ENCODE measurements at regions not wholly inside any gene's neighbourhood (a gene's known extent, or its start where the extent isn't known, plus 50 kb on each side); places are given as distances from the start of the nearest gene placed in this dataset.

GRCh38 chr7:25923741-25924460, 228.1 kb upstream of the NFE2L3 start:
- TF ChIP-seq, protein P1, sequence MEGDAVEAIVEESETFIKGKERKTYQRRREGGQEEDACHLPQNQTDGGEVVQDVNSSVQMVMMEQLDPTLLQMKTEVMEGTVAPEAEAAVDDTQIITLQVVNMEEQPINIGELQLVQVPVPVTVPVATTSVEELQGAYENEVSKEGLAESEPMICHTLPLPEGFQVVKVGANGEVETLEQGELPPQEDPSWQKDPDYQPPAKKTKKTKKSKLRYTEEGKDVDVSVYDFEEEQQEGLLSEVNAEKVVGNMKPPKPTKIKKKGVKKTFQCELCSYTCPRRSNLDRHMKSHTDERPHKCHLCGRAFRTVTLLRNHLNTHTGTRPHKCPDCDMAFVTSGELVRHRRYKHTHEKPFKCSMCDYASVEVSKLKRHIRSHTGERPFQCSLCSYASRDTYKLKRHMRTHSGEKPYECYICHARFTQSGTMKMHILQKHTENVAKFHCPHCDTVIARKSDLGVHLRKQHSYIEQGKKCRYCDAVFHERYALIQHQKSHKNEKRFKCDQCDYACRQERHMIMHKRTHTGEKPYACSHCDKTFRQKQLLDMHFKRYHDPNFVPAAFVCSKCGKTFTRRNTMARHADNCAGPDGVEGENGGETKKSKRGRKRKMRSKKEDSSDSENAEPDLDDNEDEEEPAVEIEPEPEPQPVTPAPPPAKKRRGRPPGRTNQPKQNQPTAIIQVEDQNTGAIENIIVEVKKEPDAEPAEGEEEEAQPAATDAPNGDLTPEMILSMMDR (IDR thresholded peaks at IDR 0.05), result no peak
- TF ChIP-seq POLR2A (IDR thresholded peaks at IDR 0.05), result no peak

All from adrenal gland (tissue), 5 donors.